ENCODE measurements at regions not wholly inside any gene's neighbourhood (a gene's known extent, or its start where the extent isn't known, plus 50 kb on each side); places are given as distances from the start of the nearest gene placed in this dataset.

DNA sequence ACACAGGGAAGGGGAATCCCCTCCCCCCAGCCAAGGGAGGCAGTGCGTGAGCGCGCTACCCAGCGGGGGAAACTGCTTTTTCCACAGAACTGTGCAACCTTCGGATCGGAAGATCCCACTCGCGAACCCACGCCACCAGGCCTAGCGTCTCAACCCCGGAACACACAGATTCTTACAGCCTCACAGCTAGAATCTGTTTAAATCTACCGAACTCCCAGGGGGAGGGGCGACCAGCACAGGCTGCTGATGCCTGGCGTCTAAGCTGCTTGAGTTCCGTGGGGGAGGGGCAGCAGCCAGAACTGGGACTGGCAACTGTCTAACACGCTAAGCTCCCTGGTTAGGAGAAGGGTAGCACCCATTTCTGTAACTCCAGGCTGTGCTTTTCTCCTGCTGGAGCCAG lies 217.3 kb upstream of the TENT5A start:
- TF ChIP-seq CTCF (IDR thresholded peaks at IDR 0.05) (no peak), JAZF1 (CRISPR knock-in tag; IDR thresholded peaks at IDR 0.05) (no peak), KAT7 (CRISPR knock-in tag; IDR thresholded peaks at IDR 0.05; ENCODE audit: borderline replicate concordance) (no peak), ATF3 (CRISPR knock-in tag; conservative IDR thresholded peaks at IDR 0.05) (no peak), SMAD3 (CRISPR knock-in tag; IDR thresholded peaks at IDR 0.05; ENCODE audit: borderline replicate concordance) (no peak), PRDM15 (CRISPR knock-in tag; IDR thresholded peaks at IDR 0.05) (no peak), FOXP4 (CRISPR knock-in tag; IDR thresholded peaks at IDR 0.05) (no peak), CBFB (CRISPR knock-in tag; IDR thresholded peaks at IDR 0.05; ENCODE audit: low read depth) (no peak), ESRRA (CRISPR knock-in tag; IDR thresholded peaks at IDR 0.05; ENCODE audit: borderline replicate concordance) (no peak), CREB1 (CRISPR knock-in tag; IDR thresholded peaks at IDR 0.05) (no peak), NFE2L1 (CRISPR knock-in tag; IDR thresholded peaks at IDR 0.05) (no peak), ZNF138 (CRISPR knock-in tag; conservative IDR thresholded peaks at IDR 0.05) (no peak)
- TF ChIP-seq, protein P1, sequence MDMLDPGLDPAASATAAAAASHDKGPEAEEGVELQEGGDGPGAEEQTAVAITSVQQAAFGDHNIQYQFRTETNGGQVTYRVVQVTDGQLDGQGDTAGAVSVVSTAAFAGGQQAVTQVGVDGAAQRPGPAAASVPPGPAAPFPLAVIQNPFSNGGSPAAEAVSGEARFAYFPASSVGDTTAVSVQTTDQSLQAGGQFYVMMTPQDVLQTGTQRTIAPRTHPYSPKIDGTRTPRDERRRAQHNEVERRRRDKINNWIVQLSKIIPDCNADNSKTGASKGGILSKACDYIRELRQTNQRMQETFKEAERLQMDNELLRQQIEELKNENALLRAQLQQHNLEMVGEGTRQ (CRISPR knock-in tag; IDR thresholded peaks at IDR 0.05): no peak
- TF ChIP-seq, protein P2, sequence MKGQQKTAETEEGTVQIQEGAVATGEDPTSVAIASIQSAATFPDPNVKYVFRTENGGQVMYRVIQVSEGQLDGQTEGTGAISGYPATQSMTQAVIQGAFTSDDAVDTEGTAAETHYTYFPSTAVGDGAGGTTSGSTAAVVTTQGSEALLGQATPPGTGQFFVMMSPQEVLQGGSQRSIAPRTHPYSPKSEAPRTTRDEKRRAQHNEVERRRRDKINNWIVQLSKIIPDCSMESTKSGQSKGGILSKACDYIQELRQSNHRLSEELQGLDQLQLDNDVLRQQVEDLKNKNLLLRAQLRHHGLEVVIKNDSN (CRISPR knock-in tag; IDR thresholded peaks at IDR 0.05): no peak

Measured in WTC11 (cell line).